A549 (cell line): ENCODE measurements at regions not wholly inside any gene's neighbourhood (a gene's known extent, or its start where the extent isn't known, plus 50 kb on each side); places are given as distances from the start of the nearest gene placed in this dataset.

Source experiments
- ATAC-seq, 2 experiments: fragments of 200-7000 bp in 1 of 2; fragments of >200 bp in 1 of 2; cut with Nextera tagmentation in 1 of 2; cut with Tn5 transposase in 1 of 2; 3 replicates each; pipeline versions ENCODE4 v1.8.0 to v1.9.1; 2018 to 2020; ENCODE audit warnings: mild to moderate bottlenecking in 1 of 2, moderate library complexity in 1 of 2
- CTCF ChIA-PET: fragments of 300-600 bp; sonication (Branson Sonifier 250); formaldehyde crosslinking; extraction: SDS; loops from one replicate; lab custom pipeline; 2021; ENCODE audit warnings: antibody characterized with exemption, inconsistent platforms; lab: Yijun Ruan, JAX
- POLR2A ChIA-PET: fragments of 350-600 bp; formaldehyde crosslinking; extraction: SDS; loops from one replicate; lab custom pipeline; 2021; ENCODE audit warnings: antibody characterized with exemption, inconsistent platforms; lab: Yijun Ruan, JAX
- DNase-seq, 2 experiments: peaks; one replicate each; pipeline versions ENCODE4 v3.0.0 to v3.0.0-alpha.2; 2011 to 2016; ENCODE audit warnings: low read depth in 1 of 2, low spot score in 1 of 2
- FAIRE-seq: peaks from 2 replicates; lab custom pipeline; 2011; peaks lifted over from hg19 to GRCh38; lab: Jason Lieb, UNC
- H3K27ac ChIP-seq, 2 experiments: fragments of >200 bp; sonication (Bioruptor Twin); formaldehyde crosslinking; 3 replicates each; pipeline ENCODE4 v1.5.1; 2016 to 2017
- H3K4me1 ChIP-seq: fragments of >200 bp; sonication (Bioruptor Twin); formaldehyde crosslinking; 3 replicates; pipeline ENCODE4 v1.6.1; 2016
- H3K4me2 ChIP-seq: fragments of >200 bp; sonication (Bioruptor Twin); formaldehyde crosslinking; 3 replicates; pipeline ENCODE4 v1.6.1; 2016
- H3K4me3 ChIP-seq: fragments of >200 bp; sonication (Bioruptor Twin); formaldehyde crosslinking; 3 replicates; pipeline ENCODE4 v1.5.1; 2016
- H3K9me3 ChIP-seq: fragments of >200 bp; sonication (Bioruptor Twin); formaldehyde crosslinking; 3 replicates; pipeline ENCODE4 v1.6.1; 2016
- CBX2 ChIP-seq: fragments of 200-600 bp; sonication (generic); IDR thresholded peaks from 2 replicates; pipeline ENCODE4 v1.6.1; 2016; ENCODE audit warnings: low read depth, mild to moderate bottlenecking, borderline replicate concordance
- CHD2 ChIP-seq: fragments of 150-350 bp; IDR thresholded peaks from 2 replicates; pipeline ENCODE4 v1.6.1; 2014; ENCODE audit warnings: low read length; ENCODE audit not compliant: partially characterized antibody
- ELK1 ChIP-seq: fragments of 150-350 bp; IDR thresholded peaks from 2 replicates; pipeline ENCODE4 v1.6.1; 2014; ENCODE audit warnings: low read depth, mild to moderate bottlenecking, low read length
- EP300 ChIP-seq, 2 experiments: fragments of >200 bp; sonication (Bioruptor Twin); formaldehyde crosslinking; IDR thresholded peaks; 2 replicates in 1 of 2; 3 replicates in 1 of 2; pipeline ENCODE4 v1.6.1; 2016 to 2017
- ESRRA ChIP-seq: fragments of 150-350 bp; IDR thresholded peaks from 2 replicates; pipeline ENCODE4 v1.6.1; 2014; ENCODE audit warnings: mild to moderate bottlenecking, low read length, borderline replicate concordance
- FOSL2 ChIP-seq, 2 experiments: fragments of 450-650 bp in 1 of 2; fragments of >200 bp in 1 of 2; sonication (Bioruptor Twin) in 1 of 2; formaldehyde crosslinking; IDR thresholded peaks; 2 replicates each; pipeline versions ENCODE4 v1.5.0 to v1.6.1; 2016 to 2020; ENCODE audit warnings: mild to moderate bottlenecking in 1 of 2, moderate library complexity in 1 of 2
- HDAC2 ChIP-seq: fragments of 200-600 bp; sonication (generic); IDR thresholded peaks from 2 replicates; pipeline ENCODE4 v1.6.1; 2016
- HOXB5 ChIP-seq: fragments of 250-450 bp; sonication (Bioruptor Pico); IDR thresholded peaks from 2 replicates; pipeline ENCODE4 v1.5.0; 2020; ENCODE audit warnings: mild to moderate bottlenecking, moderate library complexity
- KDM1A ChIP-seq: fragments of 200-600 bp; sonication (generic); IDR thresholded peaks from 2 replicates; pipeline ENCODE4 v1.6.1; 2016; ENCODE audit warnings: low read depth, mild to moderate bottlenecking
- MAZ ChIP-seq: fragments of 150-350 bp; IDR thresholded peaks from 2 replicates; pipeline ENCODE4 v1.6.1; 2014; ENCODE audit warnings: antibody characterized with exemption, low read depth, low read length, borderline replicate concordance
- NFE2L2 ChIP-seq: fragments of 150-350 bp; conservative IDR thresholded peaks from 2 replicates; pipeline ENCODE4 v1.6.1; 2014; ENCODE audit warnings: low read length
- NPAS2 ChIP-seq: fragments of 250-450 bp; sonication (Bioruptor Pico); IDR thresholded peaks from 2 replicates; pipeline ENCODE4 v1.8.0; 2022; ENCODE audit warnings: mild to moderate bottlenecking, moderate library complexity, borderline replicate concordance
- PBX3 ChIP-seq: IDR thresholded peaks from 2 replicates; pipeline ENCODE4 v1.6.1; 2012
- PHF8 ChIP-seq: fragments of 200-600 bp; sonication (generic); IDR thresholded peaks from 2 replicates; pipeline ENCODE4 v1.6.1; 2016; ENCODE audit warnings: low read depth, mild to moderate bottlenecking, antibody characterized with exemption, moderate library complexity, borderline replicate concordance
- POLR2A ChIP-seq: IDR thresholded peaks from 2 replicates; pipeline ENCODE4 v1.6.1; 2012; ENCODE audit warnings: mild to moderate bottlenecking, low read length
- SREBF2 ChIP-seq: fragments of 450-650 bp; IDR thresholded peaks from 2 replicates; pipeline ENCODE4 v1.6.1; 2014; ENCODE audit warnings: mild to moderate bottlenecking, moderate library complexity
- TP53 ChIP-seq: fragments of 250-450 bp; sonication (Bioruptor Pico); IDR thresholded peaks from 2 replicates; pipeline ENCODE4 v1.5.0; 2021; ENCODE audit warnings: mild to moderate bottlenecking, moderate library complexity
- USF2 ChIP-seq: fragments of 450-650 bp; IDR thresholded peaks from 2 replicates; pipeline ENCODE4 v1.6.1; 2014; ENCODE audit warnings: antibody characterized with exemption
- WGBS: methylation state at CpG from one replicate; pipeline ENCODE4 v1.1.6; 2017; ENCODE audit errors: missing lambda C conversion rate; 5-methylcytosine and 5-hydroxymethylcytosine counted together
- TF ChIP-seq, protein P1 (sequence below): fragments of >200 bp; sonication (Bioruptor Twin); formaldehyde crosslinking; IDR thresholded peaks from 2 replicates; pipeline ENCODE4 v1.6.1; 2016
- TF ChIP-seq, protein P2 (sequence below): fragments of 200-600 bp; sonication (generic); IDR thresholded peaks from 2 replicates; pipeline ENCODE4 v1.6.1; 2016; ENCODE audit warnings: antibody characterized with exemption, mild to moderate bottlenecking, moderate library complexity
- TF ChIP-seq, protein P3 (sequence below): fragments of 250-450 bp; sonication (Bioruptor Pico); IDR thresholded peaks from 2 replicates; pipeline ENCODE4 v1.5.0; 2021; ENCODE audit warnings: mild to moderate bottlenecking, moderate library complexity, borderline replicate concordance
- TF ChIP-seq, protein P4 (sequence below): IDR thresholded peaks from 2 replicates; pipeline ENCODE4 v1.6.1; 2012; ENCODE audit warnings: low read depth, borderline replicate concordance

DNA sequence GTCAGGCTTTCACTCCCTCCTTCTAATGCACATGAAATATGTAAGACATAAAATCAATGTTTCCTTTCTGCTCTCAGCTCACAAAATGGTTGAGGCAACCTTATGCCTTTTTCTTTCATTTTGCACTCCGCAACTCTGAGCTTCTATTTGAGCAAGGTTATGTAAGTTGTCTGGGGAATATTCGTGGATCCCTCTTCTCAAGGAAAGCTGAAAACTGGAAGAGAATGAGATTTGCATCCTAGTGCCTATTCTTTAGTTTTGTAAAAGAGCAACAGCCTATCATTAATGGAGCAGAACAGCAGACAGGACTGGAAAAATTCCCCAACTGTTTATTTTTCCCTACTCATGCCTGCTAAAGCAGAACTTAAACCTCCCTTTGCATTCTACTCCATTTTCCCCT, 141.7 kb downstream of the FAM76B start:
- CTCF ChIA-PET = no interaction called here
- Histone ChIP-seq H3K4me3 (no peak overlapping the region), H3K9me3 (no peaks in the 10 kb centered on the region), H3K27ac (no peak overlapping the region), H3K4me1 (no peaks in the 10 kb centered on the region), H3K4me2 (no peak overlapping the region)
- no peak for DNase-seq
- TF ChIP-seq USF2 (no peak), FOSL2 (IDR thresholded peaks at IDR 0.05) (no peak), FOSL2 (CRISPR knock-in tag; IDR thresholded peaks at IDR 0.05) (no peak), TP53 (CRISPR knock-in tag) (no peak), CHD2 (no peak), ESRRA (no peak)
- TF ChIP-seq, protein P1, sequence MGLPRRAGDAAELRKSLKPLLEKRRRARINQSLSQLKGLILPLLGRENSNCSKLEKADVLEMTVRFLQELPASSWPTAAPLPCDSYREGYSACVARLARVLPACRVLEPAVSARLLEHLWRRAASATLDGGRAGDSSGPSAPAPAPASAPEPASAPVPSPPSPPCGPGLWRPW = no peak
- WGBS = 46% methylated on average over 2 of the region's 2 CpGs
- POLR2A ChIA-PET = no interaction called here
- ATAC-seq = no peak
- FAIRE-seq = no peak

- ATAC-seq (no peak), FAIRE-seq (no peak), DNase-seq (no peak)
- H3K4me3 ChIP-seq = no peak overlapping the region
- H3K4me2 ChIP-seq = no peak overlapping the region
- no peak overlapping the region for H3K27ac ChIP-seq
- H3K9me3 ChIP-seq = no peaks in the 10 kb centered on the region
- 62% methylated on average over 1 of the region's 1 CpG for WGBS
- ChIA-PET CTCF (no interaction called here), POLR2A (no interaction called here)
- TF ChIP-seq NFE2L2 (no peak), EP300 (IDR thresholded peaks at IDR 0.05) (no peak), POLR2A (no peak), PHF8 (no peak), KDM1A (no peak), CBX2 (no peak), NPAS2 (CRISPR knock-in tag) (no peak), SREBF2 (no peak), PBX3 (no peak), MAZ (no peak), HOXB5 (CRISPR knock-in tag) (no peak), HDAC2 (no peak), ELK1 (no peak)
- TF ChIP-seq, protein P2, sequence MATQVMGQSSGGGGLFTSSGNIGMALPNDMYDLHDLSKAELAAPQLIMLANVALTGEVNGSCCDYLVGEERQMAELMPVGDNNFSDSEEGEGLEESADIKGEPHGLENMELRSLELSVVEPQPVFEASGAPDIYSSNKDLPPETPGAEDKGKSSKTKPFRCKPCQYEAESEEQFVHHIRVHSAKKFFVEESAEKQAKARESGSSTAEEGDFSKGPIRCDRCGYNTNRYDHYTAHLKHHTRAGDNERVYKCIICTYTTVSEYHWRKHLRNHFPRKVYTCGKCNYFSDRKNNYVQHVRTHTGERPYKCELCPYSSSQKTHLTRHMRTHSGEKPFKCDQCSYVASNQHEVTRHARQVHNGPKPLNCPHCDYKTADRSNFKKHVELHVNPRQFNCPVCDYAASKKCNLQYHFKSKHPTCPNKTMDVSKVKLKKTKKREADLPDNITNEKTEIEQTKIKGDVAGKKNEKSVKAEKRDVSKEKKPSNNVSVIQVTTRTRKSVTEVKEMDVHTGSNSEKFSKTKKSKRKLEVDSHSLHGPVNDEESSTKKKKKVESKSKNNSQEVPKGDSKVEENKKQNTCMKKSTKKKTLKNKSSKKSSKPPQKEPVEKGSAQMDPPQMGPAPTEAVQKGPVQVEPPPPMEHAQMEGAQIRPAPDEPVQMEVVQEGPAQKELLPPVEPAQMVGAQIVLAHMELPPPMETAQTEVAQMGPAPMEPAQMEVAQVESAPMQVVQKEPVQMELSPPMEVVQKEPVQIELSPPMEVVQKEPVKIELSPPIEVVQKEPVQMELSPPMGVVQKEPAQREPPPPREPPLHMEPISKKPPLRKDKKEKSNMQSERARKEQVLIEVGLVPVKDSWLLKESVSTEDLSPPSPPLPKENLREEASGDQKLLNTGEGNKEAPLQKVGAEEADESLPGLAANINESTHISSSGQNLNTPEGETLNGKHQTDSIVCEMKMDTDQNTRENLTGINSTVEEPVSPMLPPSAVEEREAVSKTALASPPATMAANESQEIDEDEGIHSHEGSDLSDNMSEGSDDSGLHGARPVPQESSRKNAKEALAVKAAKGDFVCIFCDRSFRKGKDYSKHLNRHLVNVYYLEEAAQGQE = no peak
- TF ChIP-seq, protein P3, sequence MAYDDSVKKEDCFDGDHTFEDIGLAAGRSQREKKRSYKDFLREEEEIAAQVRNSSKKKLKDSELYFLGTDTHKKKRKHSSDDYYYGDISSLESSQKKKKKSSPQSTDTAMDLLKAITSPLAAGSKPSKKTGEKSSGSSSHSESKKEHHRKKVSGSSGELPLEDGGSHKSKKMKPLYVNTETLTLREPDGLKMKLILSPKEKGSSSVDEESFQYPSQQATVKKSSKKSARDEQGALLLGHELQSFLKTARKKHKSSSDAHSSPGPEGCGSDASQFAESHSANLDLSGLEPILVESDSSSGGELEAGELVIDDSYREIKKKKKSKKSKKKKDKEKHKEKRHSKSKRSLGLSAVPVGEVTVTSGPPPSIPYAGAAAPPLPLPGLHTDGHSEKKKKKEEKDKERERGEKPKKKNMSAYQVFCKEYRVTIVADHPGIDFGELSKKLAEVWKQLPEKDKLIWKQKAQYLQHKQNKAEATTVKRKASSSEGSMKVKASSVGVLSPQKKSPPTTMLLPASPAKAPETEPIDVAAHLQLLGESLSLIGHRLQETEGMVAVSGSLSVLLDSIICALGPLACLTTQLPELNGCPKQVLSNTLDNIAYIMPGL (CRISPR knock-in tag) = no peak
- TF ChIP-seq, protein P4, sequence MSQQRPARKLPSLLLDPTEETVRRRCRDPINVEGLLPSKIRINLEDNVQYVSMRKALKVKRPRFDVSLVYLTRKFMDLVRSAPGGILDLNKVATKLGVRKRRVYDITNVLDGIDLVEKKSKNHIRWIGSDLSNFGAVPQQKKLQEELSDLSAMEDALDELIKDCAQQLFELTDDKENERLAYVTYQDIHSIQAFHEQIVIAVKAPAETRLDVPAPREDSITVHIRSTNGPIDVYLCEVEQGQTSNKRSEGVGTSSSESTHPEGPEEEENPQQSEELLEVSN = no peak
- no peaks in the 10 kb centered on the region for H3K4me1 ChIP-seq
Measured at GRCh38 chr11:95647355-95647754, 142.2 kb downstream of the FAM76B start.
